ENCODE measurements at regions not wholly inside any gene's neighbourhood (a gene's known extent, or its start where the extent isn't known, plus 50 kb on each side); places are given as distances from the start of the nearest gene placed in this dataset.

- TF ChIP-seq CTCF (IDR thresholded peaks at IDR 0.05): no peak
- WGBS, 2 donors: 40 to 53% methylated on average over 9 to 12 of the region's 12 CpGs
- ATAC-seq (no peak), DNase-seq (no peak)
- H3K36me3 ChIP-seq: no peaks in the 10 kb centered on the region
- peaks cover 0 to 18% (median 16%) of the 10 kb centered on the region in 9 donors for H3K4me1 ChIP-seq
- peaks cover 0 to 83% (median 81%) of the 10 kb centered on the region in 7 donors for H3K27me3 ChIP-seq
- no peaks in the 10 kb centered on the region for H3K9me3 ChIP-seq
- H3K27ac ChIP-seq: no peak overlapping the region
- no peak overlapping the region for H3K4me3 ChIP-seq
- intact Hi-C loops (cut with DNase I): no loop called here
Measured at GRCh38 chr16:86345516-86345915, 164.8 kb upstream of the FOXF1 start.

- peaks cover 0 to 18% (median 16%) of the 10 kb centered on the region in 9 donors for H3K4me1 ChIP-seq
- H3K27me3 ChIP-seq: peaks cover 0 to 87% (median 83%) of the 10 kb centered on the region in 7 donors
- DNase-seq (no peak), ATAC-seq (no peak)
- intact Hi-C loops (cut with DNase I): no loop called here
- no peaks in the 10 kb centered on the region for H3K9me3 ChIP-seq
- no peaks in the 10 kb centered on the region for H3K36me3 ChIP-seq
- TF ChIP-seq CTCF (IDR thresholded peaks at IDR 0.05): no peak
- no peak overlapping the region for H3K4me3 ChIP-seq
- WGBS, 2 donors: 68 to 69% methylated on average over 7 of the region's 7 CpGs
- no peak overlapping the region for H3K27ac ChIP-seq
Measured at GRCh38 chr16:86346034-86346433, 164.3 kb upstream of the FOXF1 start.

GRCh38 chr16:86347090-86347489, 163.2 kb upstream of the FOXF1 start:
- DNase-seq (no peak), ATAC-seq (no peak)
- WGBS, 2 donors: 73 to 74% methylated on average over 3 of the region's 3 CpGs
- Histone ChIP-seq H3K27me3 (peaks cover 0 to 87% (median 82%) of the 10 kb centered on the region in 7 donors), H3K27ac (no peak overlapping the region), H3K4me3 (no peak overlapping the region), H3K9me3 (no peaks in the 10 kb centered on the region), H3K36me3 (no peaks in the 10 kb centered on the region), H3K4me1 (peaks cover 0 to 18% (median 16%) of the 10 kb centered on the region in 9 donors)
- TF ChIP-seq CTCF (IDR thresholded peaks at IDR 0.05): no peak
- intact Hi-C loops (cut with DNase I): no loop called here

- TF ChIP-seq CTCF (IDR thresholded peaks at IDR 0.05): no peak
- no peaks in the 10 kb centered on the region for H3K36me3 ChIP-seq
- peaks cover 0 to 87% (median 81%) of the 10 kb centered on the region in 7 donors for H3K27me3 ChIP-seq
- ATAC-seq (no peak), DNase-seq (no peak)
- no peak overlapping the region for H3K4me3 ChIP-seq
- intact Hi-C loops (cut with DNase I): no loop called here
- H3K4me1 ChIP-seq: peaks cover 0 to 15% (median 13%) of the 10 kb centered on the region in 9 donors
- no peaks in the 10 kb centered on the region for H3K9me3 ChIP-seq
- 65 to 71% methylated on average over 11 of the region's 11 CpGs for WGBS, 2 donors
- H3K27ac ChIP-seq: no peak overlapping the region
Measured at GRCh38 chr16:86347916-86348555, 162.3 kb upstream of the FOXF1 start.

Measured in heart right ventricle (tissue), 16 donors.